Inflammatory macrophage treated with lipopolysaccharide for 4 hours (primary cell): ENCODE measurements at regions not wholly inside any gene's neighbourhood (a gene's known extent, or its start where the extent isn't known, plus 50 kb on each side); places are given as distances from the start of the nearest gene placed in this dataset.
"Not testable (repeated sequence)": the region's sequence is repeated elsewhere in the genome, so short reads cannot be mapped to it uniquely, and the experiment has no call there.

ENCODE experiments used
- DNase-seq: peaks from one replicate; pipeline ENCODE4 v3.0.0-alpha.2; 2020

- DNase-seq: no peak
Measured at GRCh38 chr9:82457891-82458290, 469.3 kb downstream of the SPATA31D1 start.

GRCh38 chr9:82458296-82458695 is 469.7 kb downstream of the SPATA31D1 start:
- DNase-seq: no peak

- DNase-seq: no peak
Measured at GRCh38 chr9:82466616-82467260, 478.2 kb downstream of the SPATA31D1 start.

GRCh38 chr9:82467436-82467835 is 478.9 kb downstream of the SPATA31D1 start:
- DNase-seq: no peak

GRCh38 chr9:82474235-82474634 is 485.7 kb downstream of the SPATA31D1 start:
- DNase-seq: no peak

GRCh38 chr9:82475584-82476301 is 487.2 kb downstream of the SPATA31D1 start:
- no peak for DNase-seq

DNA sequence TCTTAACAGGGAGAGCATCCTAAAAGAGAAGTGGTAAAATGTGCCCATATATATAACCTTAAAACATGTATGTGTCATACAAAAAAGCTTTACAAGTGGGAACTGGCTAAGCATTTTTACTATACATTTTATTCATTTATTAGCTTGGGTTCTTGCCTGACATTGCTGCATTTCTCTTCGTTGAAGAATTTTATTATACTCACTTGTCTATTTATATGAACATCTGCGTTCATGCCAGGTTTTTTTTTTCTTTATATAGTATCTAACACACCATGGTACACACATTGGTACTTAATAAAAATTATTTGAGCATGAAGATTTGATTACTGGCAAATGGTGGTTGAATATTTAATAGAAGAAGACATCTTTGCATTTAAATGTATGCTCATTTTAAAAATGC is 492.3 kb downstream of the SPATA31D1 start:
- DNase-seq: no peak

DNA sequence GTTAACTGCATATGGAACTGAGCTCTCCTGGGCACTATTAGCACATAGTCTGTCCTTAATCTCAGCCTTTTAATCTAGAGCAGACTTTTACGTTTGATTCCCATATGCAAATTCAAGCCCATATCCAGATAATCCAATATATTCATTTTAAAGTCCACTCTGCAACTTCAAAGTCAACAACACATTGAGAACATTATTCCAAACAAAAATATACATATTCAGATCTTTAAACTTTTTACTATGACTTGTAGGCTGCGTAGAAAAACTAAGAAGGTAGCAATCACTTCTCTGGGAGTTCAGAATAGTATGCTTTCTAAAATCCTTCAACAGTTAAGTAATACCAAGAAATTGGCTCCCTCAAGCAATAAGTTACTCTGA is 499.4 kb downstream of the SPATA31D1 start:
- no peak for DNase-seq

DNA sequence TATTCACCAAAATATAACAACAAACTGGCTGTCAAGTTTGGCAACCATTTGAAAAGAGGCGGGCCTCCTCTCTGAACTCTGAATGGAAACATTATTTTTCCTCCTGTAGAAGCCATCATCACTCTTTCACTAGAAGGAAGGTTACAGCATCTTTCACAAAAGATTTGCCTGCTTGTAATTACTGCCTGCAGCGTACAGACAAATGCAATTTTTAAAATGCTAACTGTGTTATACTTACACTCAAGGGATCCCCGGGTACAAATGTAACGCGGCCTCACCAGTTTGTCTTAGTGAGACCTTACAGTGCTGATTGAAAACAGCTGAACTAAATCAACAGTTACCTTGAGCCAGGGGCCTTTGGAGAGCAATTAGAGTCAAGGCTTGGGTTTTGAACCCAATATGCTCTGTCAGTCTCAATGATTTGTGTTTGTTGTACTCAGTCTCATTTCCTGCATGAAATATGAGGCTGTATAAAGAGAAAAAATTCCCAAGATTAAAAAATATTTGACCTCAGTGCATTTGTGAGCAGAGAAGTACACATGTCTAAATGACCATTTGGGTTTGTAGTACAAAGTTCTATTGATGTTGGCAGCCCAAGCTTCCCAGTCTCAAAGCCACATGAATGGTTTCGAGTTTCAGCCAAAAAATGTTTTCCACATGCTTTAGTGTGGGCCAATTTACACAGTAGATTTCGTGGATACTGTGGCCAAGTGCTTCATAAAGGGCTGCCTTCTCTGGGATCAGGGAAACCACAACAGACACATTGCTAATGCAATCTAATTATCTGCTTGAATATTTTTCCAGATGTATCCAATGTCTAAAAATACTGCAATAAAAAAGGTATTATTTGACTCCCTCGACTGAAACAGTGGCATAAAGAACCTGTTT is 500.0 kb downstream of the SPATA31D1 start:
- DNase-seq: no peak

- no peak for DNase-seq
Measured at GRCh38 chr9:82489201-82489821, 500.7 kb downstream of the SPATA31D1 start.

GRCh38 chr9:82490019-82490499 is 501.5 kb downstream of the SPATA31D1 start:
- DNase-seq: no peak

DNA sequence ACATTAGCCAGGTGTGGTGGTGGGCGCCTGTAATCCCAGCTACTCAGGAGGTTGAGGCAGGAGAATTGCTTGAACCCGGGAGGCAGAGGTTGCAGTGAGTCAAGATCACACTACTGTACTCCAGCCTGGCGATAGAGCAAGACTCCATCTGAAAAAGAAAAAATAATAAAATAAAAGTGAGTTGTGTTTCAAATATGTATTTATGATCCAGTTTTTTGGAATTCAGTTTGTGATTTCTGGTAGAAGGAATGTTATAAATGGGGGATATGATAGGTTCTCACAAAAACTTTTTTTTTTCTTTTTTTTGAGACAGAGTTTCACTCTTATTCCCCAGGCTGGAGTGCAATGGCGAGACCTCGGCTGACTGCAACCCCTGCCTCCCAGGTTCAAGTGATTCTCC is 502.2 kb downstream of the SPATA31D1 start:
- not testable (repeated sequence) for DNase-seq

DNA sequence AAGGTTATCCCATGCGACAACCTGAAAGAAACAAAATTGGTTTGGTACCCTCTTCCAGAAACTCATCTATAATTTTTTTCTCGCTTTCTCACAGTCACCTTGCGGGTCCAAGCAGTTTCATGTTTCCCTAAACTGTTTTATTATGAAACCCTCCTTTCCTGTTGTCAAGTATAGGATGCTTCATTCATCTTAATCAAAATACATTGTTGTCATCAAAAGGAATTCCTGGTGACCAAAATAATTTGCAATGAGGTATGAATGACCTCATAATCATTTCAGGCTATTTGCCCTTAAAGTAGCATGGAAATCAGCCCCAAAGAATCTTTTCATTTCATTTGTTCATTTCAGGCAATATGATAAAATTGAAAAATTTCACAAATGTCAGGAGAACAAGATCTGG is 503.0 kb downstream of the SPATA31D1 start:
- DNase-seq: no peak

DNA sequence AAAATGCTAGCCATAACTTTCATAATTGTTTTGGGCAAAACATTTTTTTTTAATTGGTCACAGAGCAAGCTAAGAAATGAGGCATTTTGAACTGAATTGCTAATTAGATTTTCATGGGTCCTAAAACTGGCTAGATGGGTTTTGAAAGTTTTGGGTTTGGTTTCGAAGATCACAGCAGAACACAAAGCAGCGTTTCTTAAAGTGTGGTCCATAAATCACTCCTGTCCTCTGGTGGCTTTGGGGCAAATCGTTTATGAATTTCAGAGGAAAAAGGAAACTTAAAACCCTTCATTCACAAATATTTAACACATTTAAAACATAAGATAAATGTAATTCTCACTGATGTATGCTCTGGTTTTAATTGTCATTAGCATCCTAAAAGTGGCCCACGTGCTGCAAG is 503.7 kb downstream of the SPATA31D1 start:
- DNase-seq: no peak

DNA sequence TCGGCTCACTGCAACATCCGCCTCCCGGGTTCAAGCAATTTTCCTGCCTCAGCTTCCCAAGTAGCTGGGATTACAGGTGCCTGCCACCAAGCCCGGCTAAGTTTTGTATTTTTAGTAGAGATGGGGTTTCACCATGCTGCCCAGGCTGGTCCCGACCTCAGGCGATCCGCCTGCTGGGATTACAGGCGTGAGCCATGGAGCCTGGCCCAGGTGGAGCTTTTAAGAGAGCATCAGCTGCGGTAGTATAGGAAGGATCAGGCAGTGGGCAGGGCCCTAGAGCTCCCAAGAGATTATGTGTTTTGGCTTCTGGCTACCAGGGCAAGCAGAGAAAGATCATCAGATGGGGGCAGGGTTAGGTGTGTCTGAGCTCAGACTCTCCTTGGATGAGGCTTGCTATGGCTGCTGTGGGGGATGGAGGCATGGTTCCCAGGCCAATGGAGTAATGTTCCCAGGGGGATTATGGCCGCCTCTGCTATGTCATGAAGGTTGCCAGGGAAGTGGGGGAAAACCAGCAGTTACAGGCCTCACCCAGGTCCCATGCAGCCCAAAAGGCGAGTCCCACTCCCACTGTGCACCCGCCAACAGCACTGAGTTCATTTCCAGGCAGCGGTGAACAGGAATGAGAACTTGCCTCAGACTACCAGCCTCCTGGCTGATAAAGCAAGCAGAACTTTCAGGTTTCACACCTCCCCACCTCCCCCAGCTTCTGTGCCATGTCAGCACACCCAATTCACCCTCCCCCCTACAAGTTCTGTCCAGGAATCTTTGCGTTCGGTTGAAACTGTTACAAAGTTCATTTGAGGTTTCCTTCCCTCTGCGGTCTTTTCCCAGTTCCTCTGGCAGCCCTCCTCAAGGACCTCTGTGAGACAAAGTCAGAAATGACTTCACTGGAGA is 507.6 kb downstream of the SPATA31D1 start:
- no peak for DNase-seq

DNA sequence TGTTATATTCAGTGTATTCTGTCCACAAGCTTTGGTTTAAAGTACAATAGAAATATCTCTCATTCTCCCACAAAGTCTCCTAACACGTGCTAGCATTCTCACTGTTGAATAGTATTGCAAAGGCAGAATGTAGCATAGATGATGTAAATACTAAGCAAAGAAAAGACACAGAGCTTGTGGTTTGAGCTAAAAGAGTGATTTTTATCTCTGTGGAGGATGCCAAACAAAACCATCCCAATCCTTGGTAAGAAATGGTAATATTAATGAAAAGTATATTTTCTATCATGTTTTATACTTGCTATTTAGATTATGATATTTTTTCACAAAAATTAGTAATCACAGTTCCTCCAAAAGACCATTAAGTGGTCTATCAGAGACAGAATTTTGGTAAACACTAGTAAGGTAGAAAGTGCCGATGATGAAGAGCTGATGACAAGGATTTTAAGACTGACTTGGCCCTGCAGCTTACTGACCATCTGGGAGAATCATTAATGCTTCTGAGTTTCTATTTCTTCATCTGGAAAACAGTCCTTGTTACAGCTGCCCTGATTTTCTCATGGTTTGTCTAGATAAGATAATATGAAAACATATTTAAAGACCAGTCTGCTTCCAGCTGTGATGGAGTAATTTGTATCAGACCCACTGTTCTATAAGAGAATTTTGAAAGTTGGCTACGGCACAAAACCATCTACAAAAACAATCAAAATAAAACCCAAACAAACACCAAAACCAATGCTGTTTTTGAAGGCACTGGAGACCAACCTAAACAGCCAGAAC is 510.2 kb downstream of the SPATA31D1 start:
- DNase-seq: no peak

- DNase-seq: no peak
Measured at GRCh38 chr9:82499337-82499736, 510.8 kb downstream of the SPATA31D1 start.

DNA sequence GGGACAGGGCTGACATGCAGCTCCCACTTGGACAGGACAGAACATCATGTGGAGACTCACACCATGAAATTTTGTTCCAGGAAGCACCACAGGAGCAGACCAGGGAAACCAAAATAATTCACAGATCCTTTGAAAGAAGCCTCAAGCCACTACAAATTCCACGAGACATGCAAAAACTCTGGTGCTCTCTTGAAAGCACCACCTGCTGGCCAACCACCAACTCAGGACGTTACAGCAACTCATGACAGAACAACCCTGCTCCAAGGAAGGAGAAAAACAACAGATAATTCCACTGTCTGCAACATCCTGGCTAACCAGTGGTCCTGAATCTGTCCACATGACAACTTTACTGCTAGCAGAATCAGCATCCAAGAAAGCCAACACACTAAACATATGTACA is 516.0 kb downstream of the SPATA31D1 start:
- DNase-seq: no peak

DNA sequence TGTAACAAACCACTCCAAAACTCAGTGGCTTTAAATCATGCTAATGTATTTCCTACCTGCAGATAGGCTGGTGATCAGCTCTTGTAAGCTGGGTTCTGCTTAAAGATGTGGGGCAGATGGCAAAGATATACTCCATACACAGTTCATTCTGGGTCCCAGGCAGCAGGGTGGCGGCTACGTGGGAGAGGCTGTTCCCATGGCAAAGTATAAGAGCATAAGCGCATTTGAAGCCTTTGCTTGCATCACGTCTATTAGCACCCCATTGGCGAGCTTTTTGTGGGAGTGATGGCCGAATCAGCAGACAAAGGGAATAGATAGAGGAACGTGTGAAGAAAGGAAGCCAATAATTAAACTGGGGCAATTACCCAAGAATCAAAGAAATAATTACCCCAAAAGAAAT is 523.1 kb downstream of the SPATA31D1 start:
- DNase-seq: no peak

DNA sequence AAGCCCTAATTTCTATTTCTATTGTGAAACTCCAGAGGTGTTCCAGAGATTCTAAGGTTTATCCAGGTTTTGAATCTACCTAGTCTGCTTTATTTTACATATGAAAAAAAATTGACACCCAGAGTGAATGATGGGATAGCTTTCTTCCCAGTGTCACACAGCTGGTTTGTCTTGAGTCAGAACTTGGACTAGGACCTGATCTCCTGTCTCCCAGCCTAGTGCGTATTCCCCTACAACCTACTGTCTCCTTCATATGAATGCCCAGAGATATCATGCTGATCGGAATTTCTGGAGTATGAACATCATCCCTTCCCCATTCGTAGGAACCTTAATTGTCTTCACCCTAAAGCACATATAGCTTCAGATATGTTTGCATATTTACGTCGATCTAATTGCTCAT is 524.2 kb downstream of the SPATA31D1 start:
- DNase-seq: no peak

DNA sequence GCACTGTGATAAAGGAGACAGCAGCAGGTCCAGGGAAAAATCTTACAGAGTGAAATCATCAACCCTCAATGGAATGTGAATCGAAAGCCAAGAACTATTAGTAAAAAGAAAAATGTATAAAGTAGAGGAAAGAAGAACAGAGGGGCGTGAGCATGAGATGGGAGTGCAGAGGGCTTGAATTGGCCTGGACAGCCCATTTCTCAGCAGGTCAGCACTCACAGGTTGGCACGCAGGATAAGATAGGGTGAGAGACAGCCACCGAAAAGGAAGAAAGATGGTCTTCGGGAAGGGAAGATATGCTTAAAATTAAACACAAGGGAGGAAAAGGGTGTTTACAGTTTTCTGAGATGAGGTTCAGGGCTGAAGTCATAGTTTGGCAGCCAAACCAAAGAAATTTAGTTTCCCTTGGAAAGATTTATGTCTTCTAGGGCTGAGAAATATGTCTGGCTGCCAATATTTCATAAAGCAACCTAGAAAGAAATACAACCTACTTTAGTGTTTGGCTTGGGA is 524.7 kb downstream of the SPATA31D1 start:
- no peak for DNase-seq
